ENCODE measurements at regions not wholly inside any gene's neighbourhood (a gene's known extent, or its start where the extent isn't known, plus 50 kb on each side); places are given as distances from the start of the nearest gene placed in this dataset.

GRCh38 chr5:167303582-167303981, 987.9 kb upstream of the WWC1 start:
- Histone ChIP-seq H3K27ac (ENCODE audit: low read length) (no peak overlapping the region), H3K4me3 (ENCODE audit: low read length) (no peak overlapping the region), H3K9me3 (ENCODE audit: control insufficient read depth, insufficient read depth, low read length) (peaks cover 4% of the 10 kb centered on the region), H3K27me3 (ENCODE audit: control insufficient read depth, insufficient read depth, low read length) (no peaks in the 10 kb centered on the region), H3K36me3 (ENCODE audit: control insufficient read depth, insufficient read depth, low read length) (no peaks in the 10 kb centered on the region), H3K4me1 (ENCODE audit: control insufficient read depth, insufficient read depth, low read length) (no peaks in the 10 kb centered on the region)
- Mint-ChIP-seq H3K4me1 (no peaks in the 10 kb centered on the region), H3K36me3 (no peaks in the 10 kb centered on the region), H3K9me3 (peaks cover 25 to 35% of the 10 kb centered on the region in 2 donors), H3K27me3 (ENCODE audit: low read depth in 2 of 2) (no peaks in the 10 kb centered on the region), H3K27ac (no peak overlapping the region), H3K4me3 (no peak overlapping the region)
- intact Hi-C loops (cut with micrococcal nuclease), result no loop called here
- no peak for DNase-seq
- no peak for TF ChIP-seq CTCF (IDR thresholded peaks at IDR 0.05)
- 90% methylated on average over 3 of the region's 3 CpGs for WGBS (ENCODE audit: insufficient coverage)
- no peak for ATAC-seq

- Mint-ChIP-seq H3K4me3 (no peak overlapping the region), H3K27ac (no peak overlapping the region), H3K27me3 (ENCODE audit: low read depth in 2 of 2) (no peaks in the 10 kb centered on the region), H3K9me3 (peaks cover 18 to 26% of the 10 kb centered on the region in 2 donors), H3K4me1 (no peaks in the 10 kb centered on the region), H3K36me3 (no peaks in the 10 kb centered on the region)
- WGBS (ENCODE audit: insufficient coverage), result 69% methylated on average over 5 of the region's 6 CpGs
- TF ChIP-seq CTCF (IDR thresholded peaks at IDR 0.05), result no peak
- Histone ChIP-seq H3K4me3 (ENCODE audit: low read length) (no peak overlapping the region), H3K27me3 (ENCODE audit: control insufficient read depth, insufficient read depth, low read length) (no peaks in the 10 kb centered on the region), H3K4me1 (ENCODE audit: control insufficient read depth, insufficient read depth, low read length) (no peaks in the 10 kb centered on the region), H3K27ac (ENCODE audit: low read length) (no peak overlapping the region), H3K36me3 (ENCODE audit: control insufficient read depth, insufficient read depth, low read length) (no peaks in the 10 kb centered on the region), H3K9me3 (ENCODE audit: control insufficient read depth, insufficient read depth, low read length) (peaks cover 4% of the 10 kb centered on the region)
- intact Hi-C loops (cut with micrococcal nuclease), result no loop called here
- DNase-seq (no peak), ATAC-seq (no peak)
Observed at GRCh38 chr5:167304834-167305469, 986.5 kb upstream of the WWC1 start.

- Mint-ChIP-seq H3K4me3 (no peak overlapping the region), H3K4me1 (no peaks in the 10 kb centered on the region), H3K27me3 (ENCODE audit: low read depth in 2 of 2) (no peaks in the 10 kb centered on the region), H3K36me3 (no peaks in the 10 kb centered on the region), H3K9me3 (peaks cover 11 to 18% of the 10 kb centered on the region in 2 donors), H3K27ac (no peak overlapping the region)
- ATAC-seq (no peak), DNase-seq (no peak)
- H3K27me3 ChIP-seq (ENCODE audit: control insufficient read depth, insufficient read depth, low read length), result no peaks in the 10 kb centered on the region
- intact Hi-C loops (cut with micrococcal nuclease), result no loop called here
- WGBS (ENCODE audit: insufficient coverage), result 73% methylated on average over 8 of the region's 9 CpGs
- peaks cover 4% of the 10 kb centered on the region for H3K9me3 ChIP-seq (ENCODE audit: control insufficient read depth, insufficient read depth, low read length)
- H3K4me1 ChIP-seq (ENCODE audit: control insufficient read depth, insufficient read depth, low read length), result no peaks in the 10 kb centered on the region
- H3K36me3 ChIP-seq (ENCODE audit: control insufficient read depth, insufficient read depth, low read length), result no peaks in the 10 kb centered on the region
- H3K27ac ChIP-seq (ENCODE audit: low read length), result no peak overlapping the region
- no peak for TF ChIP-seq CTCF (IDR thresholded peaks at IDR 0.05)
- no peak overlapping the region for H3K4me3 ChIP-seq (ENCODE audit: low read length)
Observed at GRCh38 chr5:167305591-167306213, 985.7 kb upstream of the WWC1 start.

- no peak overlapping the region for H3K27ac Mint-ChIP-seq
- H3K4me1 ChIP-seq (ENCODE audit: control insufficient read depth, insufficient read depth, low read length), result no peaks in the 10 kb centered on the region
- peaks cover 10 to 11% of the 10 kb centered on the region in 2 donors for H3K9me3 Mint-ChIP-seq
- ATAC-seq, result no peak
- H3K4me3 Mint-ChIP-seq, result no peak overlapping the region
- TF ChIP-seq CTCF (IDR thresholded peaks at IDR 0.05), result no peak
- H3K4me3 ChIP-seq (ENCODE audit: low read length), result no peak overlapping the region
- no peaks in the 10 kb centered on the region for H3K36me3 ChIP-seq (ENCODE audit: control insufficient read depth, insufficient read depth, low read length)
- H3K9me3 ChIP-seq (ENCODE audit: control insufficient read depth, insufficient read depth, low read length), result peaks cover 4% of the 10 kb centered on the region
- intact Hi-C loops (cut with micrococcal nuclease), result no loop called here
- no peak for DNase-seq
- no peaks in the 10 kb centered on the region for H3K27me3 Mint-ChIP-seq (ENCODE audit: low read depth in 2 of 2)
- WGBS (ENCODE audit: insufficient coverage), result 72% methylated on average over 4 of the region's 4 CpGs
- H3K27me3 ChIP-seq (ENCODE audit: control insufficient read depth, insufficient read depth, low read length), result no peaks in the 10 kb centered on the region
- H3K27ac ChIP-seq (ENCODE audit: low read length), result no peak overlapping the region
- H3K36me3 Mint-ChIP-seq, result no peaks in the 10 kb centered on the region
- H3K4me1 Mint-ChIP-seq, result no peaks in the 10 kb centered on the region
Observed at GRCh38 chr5:167307042-167307441, 984.4 kb upstream of the WWC1 start.

Measured in natural killer cell (primary cell).